ENCODE measurements at regions not wholly inside any gene's neighbourhood (a gene's known extent, or its start where the extent isn't known, plus 50 kb on each side); places are given as distances from the start of the nearest gene placed in this dataset.

DNA sequence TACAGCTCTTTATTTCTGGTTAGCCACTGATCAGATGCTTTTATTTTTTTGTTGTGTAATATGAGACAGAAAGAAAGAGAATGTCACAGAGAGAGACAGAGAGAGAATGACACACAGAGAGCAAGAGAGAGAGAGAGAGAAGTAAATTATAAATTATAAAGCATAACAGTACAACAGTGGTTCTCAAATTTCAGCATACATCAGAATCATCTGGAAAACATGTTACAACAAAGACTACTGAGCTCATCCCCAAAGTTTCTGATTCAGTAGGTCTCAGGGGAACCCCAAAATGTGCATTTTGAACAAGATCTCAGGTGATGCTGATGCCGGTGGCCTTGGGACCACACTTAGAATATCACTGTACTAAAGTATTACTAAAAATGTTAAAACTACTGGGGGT is 245.8 kb upstream of the DIAPH2 start:
- TF ChIP-seq, protein P1, sequence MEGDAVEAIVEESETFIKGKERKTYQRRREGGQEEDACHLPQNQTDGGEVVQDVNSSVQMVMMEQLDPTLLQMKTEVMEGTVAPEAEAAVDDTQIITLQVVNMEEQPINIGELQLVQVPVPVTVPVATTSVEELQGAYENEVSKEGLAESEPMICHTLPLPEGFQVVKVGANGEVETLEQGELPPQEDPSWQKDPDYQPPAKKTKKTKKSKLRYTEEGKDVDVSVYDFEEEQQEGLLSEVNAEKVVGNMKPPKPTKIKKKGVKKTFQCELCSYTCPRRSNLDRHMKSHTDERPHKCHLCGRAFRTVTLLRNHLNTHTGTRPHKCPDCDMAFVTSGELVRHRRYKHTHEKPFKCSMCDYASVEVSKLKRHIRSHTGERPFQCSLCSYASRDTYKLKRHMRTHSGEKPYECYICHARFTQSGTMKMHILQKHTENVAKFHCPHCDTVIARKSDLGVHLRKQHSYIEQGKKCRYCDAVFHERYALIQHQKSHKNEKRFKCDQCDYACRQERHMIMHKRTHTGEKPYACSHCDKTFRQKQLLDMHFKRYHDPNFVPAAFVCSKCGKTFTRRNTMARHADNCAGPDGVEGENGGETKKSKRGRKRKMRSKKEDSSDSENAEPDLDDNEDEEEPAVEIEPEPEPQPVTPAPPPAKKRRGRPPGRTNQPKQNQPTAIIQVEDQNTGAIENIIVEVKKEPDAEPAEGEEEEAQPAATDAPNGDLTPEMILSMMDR (conservative IDR thresholded peaks at IDR 0.05; ENCODE audit: low read depth, low read length), result no peak
- TF ChIP-seq EZH2 (IDR thresholded peaks at IDR 0.05; ENCODE audit: borderline replicate concordance, low read depth, low read length, poor library complexity, severe bottlenecking), result no peak

Measured in A673 (cell line).